HG03457 (cell line): ENCODE measurements at regions not wholly inside any gene's neighbourhood (a gene's known extent, or its start where the extent isn't known, plus 50 kb on each side); places are given as distances from the start of the nearest gene placed in this dataset.
"Not testable (repeated sequence)": the region's sequence is repeated elsewhere in the genome, so short reads cannot be mapped to it uniquely, and the experiment has no call there.

ENCODE experiments used
- ATAC-seq: cut with Tn5 transposase; IDR thresholded peaks from one replicate; pipeline ENCODE4 v1.9.1; 2021; ENCODE audit warnings: moderate number of reproducible peaks; ENCODE audit not compliant: unreplicated experiment

GRCh38 chr3:125695688-125696087 is 100.4 kb upstream of the OSBPL11 start:
- no peak for ATAC-seq

- ATAC-seq = not testable (repeated sequence)
Observed at GRCh38 chr3:125697126-125697525, 101.8 kb upstream of the OSBPL11 start.

- not testable (repeated sequence) for ATAC-seq
Observed at GRCh38 chr3:125697979-125698640, 102.8 kb upstream of the OSBPL11 start.

- ATAC-seq = no peak
Observed at GRCh38 chr3:125715651-125716050, 120.4 kb upstream of the OSBPL11 start.

GRCh38 chr3:125732151-125732550 is 136.9 kb upstream of the OSBPL11 start:
- ATAC-seq = not testable (repeated sequence)

GRCh38 chr3:125741991-125742718 is 146.9 kb upstream of the OSBPL11 start:
- ATAC-seq = not testable (repeated sequence)

- not testable (repeated sequence) for ATAC-seq
Observed at GRCh38 chr3:125742845-125743244, 147.5 kb upstream of the OSBPL11 start.

GRCh38 chr3:125757050-125757449 is 161.8 kb upstream of the OSBPL11 start:
- ATAC-seq = not testable (repeated sequence)

- ATAC-seq = not testable (repeated sequence)
Observed at GRCh38 chr3:125758641-125759130, 163.4 kb upstream of the OSBPL11 start.

GRCh38 chr3:125762601-125763000 is 167.3 kb upstream of the OSBPL11 start:
- ATAC-seq = not testable (repeated sequence)

- ATAC-seq = not testable (repeated sequence)
Observed at GRCh38 chr3:125766285-125766826, 171.1 kb upstream of the OSBPL11 start.

- not testable (repeated sequence) for ATAC-seq
Observed at GRCh38 chr3:125766931-125767330, 171.6 kb upstream of the OSBPL11 start.

GRCh38 chr3:125767641-125768040 is 172.3 kb upstream of the OSBPL11 start:
- ATAC-seq = no peak

- ATAC-seq = not testable (repeated sequence)
Observed at GRCh38 chr3:125768821-125769220, 173.5 kb upstream of the OSBPL11 start.

GRCh38 chr3:125771506-125771905 is 176.2 kb upstream of the OSBPL11 start:
- ATAC-seq = not testable (repeated sequence)

- ATAC-seq = not testable (repeated sequence)
Observed at GRCh38 chr3:125774433-125775034, 179.2 kb upstream of the OSBPL11 start.

- not testable (repeated sequence) for ATAC-seq
Observed at GRCh38 chr3:125775106-125775505, 179.8 kb upstream of the OSBPL11 start.

- ATAC-seq = not testable (repeated sequence)
Observed at GRCh38 chr3:125775606-125776294, 180.5 kb upstream of the OSBPL11 start.

GRCh38 chr3:125779276-125779675 is 184.0 kb upstream of the OSBPL11 start:
- ATAC-seq = not testable (repeated sequence)

GRCh38 chr3:125779918-125780317 is 184.6 kb upstream of the OSBPL11 start:
- ATAC-seq = not testable (repeated sequence)

- ATAC-seq = not testable (repeated sequence)
Observed at GRCh38 chr3:125781678-125782077, 186.4 kb upstream of the OSBPL11 start.
